ENCODE measurements at regions not wholly inside any gene's neighbourhood (a gene's known extent, or its start where the extent isn't known, plus 50 kb on each side); places are given as distances from the start of the nearest gene placed in this dataset.

DNA sequence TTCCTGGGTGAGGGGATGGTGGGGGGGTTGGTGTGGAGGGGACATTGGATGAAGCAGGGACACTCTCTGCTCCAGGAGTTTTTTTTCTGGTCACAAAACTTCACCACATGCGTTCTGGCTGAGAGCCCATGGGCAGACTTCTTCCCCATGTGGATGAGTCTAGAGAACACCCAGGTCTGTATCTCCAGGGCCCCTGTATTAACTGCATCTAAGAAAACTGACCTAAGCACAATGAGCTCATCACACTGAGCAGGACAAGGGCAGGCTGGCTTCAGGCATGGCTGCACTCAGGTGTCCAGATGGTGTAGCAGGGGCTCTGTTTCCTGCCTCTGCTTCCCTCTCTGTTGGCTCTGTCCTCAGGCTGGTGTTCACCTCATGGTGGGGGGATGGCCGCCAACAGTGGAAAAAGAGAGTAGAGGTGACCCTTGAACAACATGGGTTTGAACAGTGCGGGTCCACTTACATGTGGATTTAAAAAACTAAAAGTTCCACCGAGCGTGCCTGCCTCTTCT lies 85.3 kb upstream of the STC2 start:
- no peak overlapping the region for H3K4me3 ChIP-seq (ENCODE audit: low read length)
- H3K9ac ChIP-seq (ENCODE audit: low read depth, low read length), result no peak overlapping the region
- 0 out of 2 replicates have a peak, but pooled peaks cover 3% of the 10 kb centered on the region for H3K9me3 ChIP-seq (ENCODE audit: insufficient read depth, low read depth, low read length)
- WGBS, result 89% methylated on average over 5 of the region's 5 CpGs
- no peaks in the 10 kb centered on the region; the same call in 1 of the 2 replicates for H3K27me3 ChIP-seq (ENCODE audit: insufficient read depth, low read length)
- no peaks in the 10 kb centered on the region for H3K4me1 ChIP-seq (ENCODE audit: insufficient read depth, low read length)
- H3K36me3 ChIP-seq (ENCODE audit: insufficient read depth, low read length), result no peaks in the 10 kb centered on the region
- no peak overlapping the region for H3K27ac ChIP-seq (ENCODE audit: low read depth, low read length)

DNA sequence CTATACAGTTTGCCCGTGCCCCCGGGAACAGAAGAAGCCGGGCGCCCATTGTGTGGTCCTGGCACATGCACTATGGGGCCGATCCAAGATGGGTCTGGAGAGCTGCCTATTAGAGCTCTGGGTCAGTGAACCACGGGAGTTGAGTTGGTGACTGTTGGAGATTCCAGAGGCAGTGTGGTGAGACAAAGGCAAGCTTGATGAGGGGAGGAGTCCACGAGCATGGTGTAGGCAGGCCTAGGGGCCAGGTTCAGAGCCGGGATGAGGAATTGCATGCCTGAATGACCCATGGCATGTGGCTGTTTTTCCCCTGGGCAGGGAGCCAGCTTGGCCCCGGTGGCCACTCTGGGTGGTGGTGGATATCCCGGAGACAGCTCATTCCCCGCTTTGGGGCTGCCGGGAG lies 84.4 kb upstream of the STC2 start:
- Histone ChIP-seq H3K9me3 (ENCODE audit: insufficient read depth, low read depth, low read length) (no peaks in the 10 kb centered on the region), H3K4me1 (ENCODE audit: insufficient read depth, low read length) (no peaks in the 10 kb centered on the region), H3K9ac (ENCODE audit: low read depth, low read length) (no peak overlapping the region), H3K27me3 (ENCODE audit: insufficient read depth, low read length) (no peaks in the 10 kb centered on the region; the same call in 1 of the 2 replicates), H3K27ac (ENCODE audit: low read depth, low read length) (no peak overlapping the region), H3K4me3 (ENCODE audit: low read length) (no peak overlapping the region), H3K36me3 (ENCODE audit: insufficient read depth, low read length) (no peaks in the 10 kb centered on the region)
- 86% methylated on average over 12 of the region's 12 CpGs for WGBS

DNA sequence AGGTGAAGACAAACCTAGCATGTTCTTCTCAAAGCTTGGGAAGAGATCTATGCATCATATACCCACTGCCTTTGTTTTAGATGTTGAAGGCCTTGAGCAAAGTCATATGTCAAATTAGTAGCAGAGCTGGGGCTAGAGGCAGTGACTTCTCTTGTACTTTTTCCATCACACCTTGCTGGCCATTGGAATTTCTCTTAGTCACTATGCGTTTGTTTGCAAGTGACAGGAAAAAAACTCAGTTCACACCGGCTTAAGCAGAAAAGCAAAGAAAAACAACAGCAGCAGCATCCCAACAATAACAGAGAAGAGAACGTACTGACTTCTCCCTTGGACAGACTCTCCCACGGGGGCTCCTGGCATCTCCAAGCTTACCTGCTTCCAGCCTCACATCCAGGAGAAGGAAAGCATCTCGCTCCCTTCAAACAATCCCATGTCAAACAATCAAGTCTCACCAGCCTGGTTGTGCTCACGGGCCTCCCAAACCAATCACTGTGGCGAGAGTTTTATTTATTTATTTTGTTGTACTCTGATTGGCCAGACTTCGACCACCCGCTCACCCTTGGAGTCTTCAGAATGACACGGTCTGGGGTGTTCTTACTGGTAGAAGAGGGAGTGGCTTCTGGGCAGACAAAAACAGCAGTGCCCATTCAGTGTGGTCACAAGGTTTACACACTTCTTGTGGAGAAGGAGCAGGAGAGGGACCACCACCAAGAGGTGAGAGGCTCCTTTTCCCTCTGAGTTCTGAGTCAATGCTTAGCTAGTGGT lies 83.8 kb upstream of the STC2 start:
- Histone ChIP-seq H3K9me3 (ENCODE audit: insufficient read depth, low read depth, low read length) (no peaks in the 10 kb centered on the region), H3K9ac (ENCODE audit: low read depth, low read length) (no peak overlapping the region), H3K27me3 (ENCODE audit: insufficient read depth, low read length) (no peaks in the 10 kb centered on the region; the same call in 1 of the 2 replicates), H3K4me1 (ENCODE audit: insufficient read depth, low read length) (no peaks in the 10 kb centered on the region), H3K4me3 (ENCODE audit: low read length) (no peak overlapping the region), H3K36me3 (ENCODE audit: insufficient read depth, low read length) (no peaks in the 10 kb centered on the region), H3K27ac (ENCODE audit: low read depth, low read length) (no peak overlapping the region)
- 85% methylated on average over 10 of the region's 10 CpGs for WGBS

DNA sequence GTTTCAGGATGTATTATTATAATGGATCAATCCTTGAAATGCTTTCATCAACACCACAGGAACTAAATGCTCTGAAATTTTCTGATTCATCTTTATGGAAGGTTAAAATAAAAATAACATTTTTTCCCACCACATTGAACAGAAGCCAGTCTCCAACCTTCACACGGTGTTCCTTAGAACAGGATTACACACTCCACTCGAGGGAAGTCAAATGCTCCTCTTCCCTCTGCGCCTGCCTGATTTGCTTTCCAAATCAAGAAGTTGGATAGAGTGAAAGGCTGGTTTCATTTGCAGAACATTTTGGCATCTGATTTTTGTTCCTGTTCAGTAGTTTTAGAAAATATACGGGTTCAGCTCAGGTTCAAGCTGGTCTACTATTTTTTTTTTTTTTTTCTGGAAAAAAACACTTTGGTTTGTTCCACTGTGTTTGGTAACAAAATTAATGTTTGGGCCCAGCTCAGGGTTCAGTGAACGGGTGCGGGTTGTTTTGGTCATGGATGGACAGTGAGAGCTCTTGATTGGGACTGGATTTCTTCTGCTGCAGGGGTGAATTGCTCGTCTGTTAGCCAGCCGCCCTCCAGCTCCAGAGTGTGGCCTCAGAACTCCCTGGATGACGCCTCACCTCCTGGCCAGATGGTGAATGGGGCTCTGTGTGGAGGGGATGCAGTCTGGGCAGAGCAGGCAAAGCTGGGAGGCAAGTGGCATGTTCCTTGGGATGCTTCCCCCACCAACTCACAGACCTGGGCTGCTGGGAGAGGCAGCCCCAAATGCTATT lies 82.4 kb upstream of the STC2 start:
- no peaks in the 10 kb centered on the region for H3K4me1 ChIP-seq (ENCODE audit: insufficient read depth, low read length)
- 93% methylated on average over 9 of the region's 9 CpGs for WGBS
- H3K9ac ChIP-seq (ENCODE audit: low read depth, low read length), result no peak overlapping the region
- no peak overlapping the region for H3K27ac ChIP-seq (ENCODE audit: low read depth, low read length)
- no peaks in the 10 kb centered on the region for H3K36me3 ChIP-seq (ENCODE audit: insufficient read depth, low read length)
- H3K4me3 ChIP-seq (ENCODE audit: low read length), result no peak overlapping the region
- no peaks in the 10 kb centered on the region; the same call in 1 of the 2 replicates for H3K27me3 ChIP-seq (ENCODE audit: insufficient read depth, low read length)
- H3K9me3 ChIP-seq (ENCODE audit: insufficient read depth, low read depth, low read length), result no peaks in the 10 kb centered on the region

DNA sequence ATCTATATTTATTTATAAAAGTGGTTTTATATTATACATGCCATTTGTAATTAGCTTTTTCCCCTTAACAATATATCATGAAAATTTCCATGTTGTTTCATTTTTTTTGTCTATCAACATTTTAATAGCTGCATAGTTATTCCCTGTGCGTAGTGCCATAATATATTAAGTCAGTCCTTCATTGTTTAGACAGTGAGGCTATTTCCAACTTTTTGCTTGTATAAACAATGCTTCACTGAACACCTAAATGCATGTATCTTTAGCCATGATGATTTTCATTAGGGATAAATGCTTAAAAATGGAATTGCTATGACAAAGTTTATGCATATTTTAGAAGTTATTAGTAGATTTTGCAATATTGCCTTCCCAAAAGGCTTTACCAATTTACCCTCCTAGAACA lies 80.7 kb upstream of the STC2 start:
- Histone ChIP-seq H3K27ac (ENCODE audit: low read depth, low read length) (no peak overlapping the region), H3K4me1 (ENCODE audit: insufficient read depth, low read length) (no peaks in the 10 kb centered on the region), H3K36me3 (ENCODE audit: insufficient read depth, low read length) (no peaks in the 10 kb centered on the region), H3K4me3 (ENCODE audit: low read length) (no peak overlapping the region), H3K9ac (ENCODE audit: low read depth, low read length) (no peak overlapping the region), H3K27me3 (ENCODE audit: insufficient read depth, low read length) (no peaks in the 10 kb centered on the region; the same call in 1 of the 2 replicates), H3K9me3 (ENCODE audit: insufficient read depth, low read depth, low read length) (no peaks in the 10 kb centered on the region)
- no CpG with 5 or more reads among the region's 1 CpG for WGBS

GRCh38 chr5:173399851-173400250 lies 71.6 kb upstream of the STC2 start:
- no peaks in the 10 kb centered on the region for H3K36me3 ChIP-seq (ENCODE audit: insufficient read depth, low read length)
- H3K27me3 ChIP-seq (ENCODE audit: insufficient read depth, low read length), result no peaks in the 10 kb centered on the region
- WGBS, result 100% methylated on average over 2 of the region's 2 CpGs
- no peak overlapping the region for H3K27ac ChIP-seq (ENCODE audit: low read depth, low read length)
- H3K4me1 ChIP-seq (ENCODE audit: insufficient read depth, low read length), result no peaks in the 10 kb centered on the region
- peaks cover 6% of the 10 kb centered on the region; the same call in 1 of the 2 replicates for H3K9me3 ChIP-seq (ENCODE audit: insufficient read depth, low read depth, low read length)
- no peak overlapping the region for H3K4me3 ChIP-seq (ENCODE audit: low read length)
- no peak overlapping the region for H3K9ac ChIP-seq (ENCODE audit: low read depth, low read length)

- H3K9ac ChIP-seq (ENCODE audit: low read depth, low read length), result no peak overlapping the region
Observed at GRCh38 chr5:173397516-173397915, 69.3 kb upstream of the STC2 start.

DNA sequence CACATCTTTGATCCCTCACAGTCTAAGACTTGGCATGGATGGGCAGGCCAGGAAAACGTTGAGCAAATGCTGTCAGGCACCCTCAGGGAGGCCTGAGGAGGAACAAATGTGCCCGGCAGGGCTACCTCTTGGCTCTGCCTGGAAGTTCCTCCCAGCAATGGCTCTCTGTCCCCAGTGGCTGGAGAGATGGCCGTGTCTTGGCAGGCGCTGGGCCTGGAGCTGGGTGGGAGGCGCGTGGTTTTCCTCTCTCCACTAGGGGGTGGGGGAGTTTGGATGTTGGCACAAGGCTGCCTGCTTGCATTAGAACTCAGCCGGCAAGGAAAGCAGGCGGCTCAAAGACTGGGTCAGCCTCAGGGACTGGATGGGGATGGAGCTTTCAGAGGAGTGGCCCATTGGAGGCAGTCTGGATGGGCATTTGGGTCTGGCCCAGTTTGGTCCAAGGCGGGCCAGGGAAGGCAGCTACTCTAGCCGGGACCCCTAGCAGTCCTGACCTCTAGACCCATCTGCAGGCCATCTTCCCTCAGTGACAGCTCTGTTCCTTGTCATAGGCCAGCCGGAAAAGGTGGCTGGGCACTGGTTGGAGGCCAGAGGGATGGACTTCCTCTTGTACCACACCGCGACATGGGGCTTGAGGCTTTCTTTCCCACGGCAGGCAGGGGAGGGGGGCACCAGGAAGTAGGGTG lies 68.2 kb upstream of the STC2 start:
- Histone ChIP-seq H3K4me1 (ENCODE audit: insufficient read depth, low read length) (no peaks in the 10 kb centered on the region), H3K36me3 (ENCODE audit: insufficient read depth, low read length) (no peaks in the 10 kb centered on the region), H3K9ac (ENCODE audit: low read depth, low read length) (no peak overlapping the region), H3K9me3 (ENCODE audit: insufficient read depth, low read depth, low read length) (no peaks in the 10 kb centered on the region), H3K27ac (ENCODE audit: low read depth, low read length) (no peak overlapping the region), H3K4me3 (ENCODE audit: low read length) (no peak overlapping the region), H3K27me3 (ENCODE audit: insufficient read depth, low read length) (no peaks in the 10 kb centered on the region)
- WGBS, result 77% methylated on average over 14 of the region's 14 CpGs

More at GRCh38 chr5:173397516-173397915, 69.3 kb upstream of the STC2 start:
- 95% methylated on average over 6 of the region's 6 CpGs for WGBS
- Histone ChIP-seq H3K4me3 (ENCODE audit: low read length) (no peak overlapping the region), H3K27ac (ENCODE audit: low read depth, low read length) (no peak overlapping the region), H3K4me1 (ENCODE audit: insufficient read depth, low read length) (no peaks in the 10 kb centered on the region), H3K36me3 (ENCODE audit: insufficient read depth, low read length) (no peaks in the 10 kb centered on the region), H3K9me3 (ENCODE audit: insufficient read depth, low read depth, low read length) (peaks cover 5% of the 10 kb centered on the region; the same call in 1 of the 2 replicates), H3K27me3 (ENCODE audit: insufficient read depth, low read length) (no peaks in the 10 kb centered on the region)

DNA sequence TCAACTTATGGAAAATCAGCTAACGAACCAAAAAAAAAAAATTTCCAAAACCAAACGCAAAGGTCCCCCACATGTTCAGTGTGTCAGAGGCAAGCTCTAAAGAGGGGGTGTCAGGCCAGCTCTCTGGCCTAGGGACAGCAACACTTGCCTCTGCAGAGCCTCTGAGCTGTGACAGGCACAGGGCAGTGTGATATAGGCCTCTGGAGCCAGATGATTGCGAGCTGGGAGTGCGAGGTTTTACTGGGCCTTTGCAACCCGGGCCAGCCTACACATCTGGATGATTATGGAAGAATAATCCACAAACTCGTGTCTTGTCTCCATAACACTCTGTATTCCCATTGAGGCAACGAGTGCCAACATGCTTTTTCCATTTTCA lies 67.7 kb upstream of the STC2 start:
- WGBS, result 96% methylated on average over 7 of the region's 7 CpGs
- Histone ChIP-seq H3K36me3 (ENCODE audit: insufficient read depth, low read length) (no peaks in the 10 kb centered on the region), H3K4me1 (ENCODE audit: insufficient read depth, low read length) (no peaks in the 10 kb centered on the region), H3K9ac (ENCODE audit: low read depth, low read length) (no peak overlapping the region), H3K27me3 (ENCODE audit: insufficient read depth, low read length) (no peaks in the 10 kb centered on the region), H3K4me3 (ENCODE audit: low read length) (no peak overlapping the region), H3K9me3 (ENCODE audit: insufficient read depth, low read depth, low read length) (no peaks in the 10 kb centered on the region), H3K27ac (ENCODE audit: low read depth, low read length) (no peak overlapping the region)

DNA sequence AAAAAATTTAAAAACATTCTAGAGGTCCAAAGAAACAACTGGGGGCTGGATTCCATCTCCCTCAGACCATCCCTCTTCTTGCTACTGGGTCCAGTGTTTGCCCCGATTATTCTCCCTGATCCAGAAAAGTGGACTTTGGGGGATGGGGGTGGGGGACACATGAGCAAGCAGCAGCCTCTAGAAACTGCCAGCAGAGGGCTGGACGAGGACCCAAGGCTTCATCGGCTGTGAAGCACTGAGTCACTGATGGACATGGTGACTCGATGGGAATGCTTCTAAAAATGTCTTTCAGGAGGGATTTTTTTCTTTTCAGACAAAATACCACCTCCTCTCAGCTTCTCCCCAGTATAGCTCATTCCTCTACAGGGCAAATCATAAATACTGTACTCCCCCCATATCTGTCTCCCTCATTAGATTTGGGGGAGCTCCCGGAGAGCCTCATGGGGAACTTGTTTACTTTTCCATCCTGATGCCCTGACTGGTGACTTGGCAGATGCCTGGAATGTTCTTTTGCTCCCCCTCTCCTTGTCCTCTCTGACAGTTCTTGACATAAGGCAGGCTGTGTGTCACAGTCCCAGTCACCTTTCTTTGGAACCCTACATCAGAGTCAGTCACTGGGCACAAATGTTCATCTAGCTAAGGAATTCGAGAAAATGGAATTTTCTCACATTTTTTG lies 67.2 kb upstream of the STC2 start:
- no peak overlapping the region for H3K4me3 ChIP-seq (ENCODE audit: low read length)
- no peaks in the 10 kb centered on the region for H3K4me1 ChIP-seq (ENCODE audit: insufficient read depth, low read length)
- H3K27ac ChIP-seq (ENCODE audit: low read depth, low read length), result no peak overlapping the region
- H3K9ac ChIP-seq (ENCODE audit: low read depth, low read length), result no peak overlapping the region
- no peaks in the 10 kb centered on the region for H3K27me3 ChIP-seq (ENCODE audit: insufficient read depth, low read length)
- 87% methylated on average over 6 of the region's 6 CpGs for WGBS
- H3K36me3 ChIP-seq (ENCODE audit: insufficient read depth, low read length), result no peaks in the 10 kb centered on the region
- no peaks in the 10 kb centered on the region for H3K9me3 ChIP-seq (ENCODE audit: insufficient read depth, low read depth, low read length)
